ENCODE measurements at regions not wholly inside any gene's neighbourhood (a gene's known extent, or its start where the extent isn't known, plus 50 kb on each side); places are given as distances from the start of the nearest gene placed in this dataset.

DNA sequence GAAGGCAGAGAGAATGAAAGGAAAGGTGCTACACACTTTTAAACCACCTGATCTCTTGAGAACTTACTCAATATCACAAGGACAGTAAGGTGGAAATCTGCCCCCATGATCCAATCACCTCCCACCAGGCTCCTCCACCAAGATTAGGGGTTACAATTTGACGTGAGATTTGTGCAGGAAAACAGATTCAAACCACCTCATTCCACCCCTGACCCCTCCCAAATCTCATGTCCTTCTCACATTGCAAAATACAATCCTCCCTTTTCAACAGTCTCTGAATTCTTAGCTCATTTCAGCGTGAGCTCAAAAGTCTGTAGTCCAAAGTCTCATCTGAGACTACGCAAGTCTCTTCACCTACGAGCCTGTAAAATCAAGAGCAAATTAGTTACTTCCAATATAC lies 768.3 kb upstream of the COX7C start:
- H3K36me3 ChIP-seq: no peaks in the 10 kb centered on the region
- no peaks in the 10 kb centered on the region for H3K4me1 ChIP-seq (ENCODE audit: control insufficient read depth in 1 of 2, low read depth in 2 of 2)
- DNase-seq (ENCODE audit: low spot score): no peak
- no peak overlapping the region for H3K27ac ChIP-seq
- no peaks in the 10 kb centered on the region for H3K9me3 ChIP-seq
- no peaks in the 10 kb centered on the region for H3K27me3 ChIP-seq (replicated peaks; ENCODE audit: insufficient read depth)
- TF ChIP-seq, protein P1, sequence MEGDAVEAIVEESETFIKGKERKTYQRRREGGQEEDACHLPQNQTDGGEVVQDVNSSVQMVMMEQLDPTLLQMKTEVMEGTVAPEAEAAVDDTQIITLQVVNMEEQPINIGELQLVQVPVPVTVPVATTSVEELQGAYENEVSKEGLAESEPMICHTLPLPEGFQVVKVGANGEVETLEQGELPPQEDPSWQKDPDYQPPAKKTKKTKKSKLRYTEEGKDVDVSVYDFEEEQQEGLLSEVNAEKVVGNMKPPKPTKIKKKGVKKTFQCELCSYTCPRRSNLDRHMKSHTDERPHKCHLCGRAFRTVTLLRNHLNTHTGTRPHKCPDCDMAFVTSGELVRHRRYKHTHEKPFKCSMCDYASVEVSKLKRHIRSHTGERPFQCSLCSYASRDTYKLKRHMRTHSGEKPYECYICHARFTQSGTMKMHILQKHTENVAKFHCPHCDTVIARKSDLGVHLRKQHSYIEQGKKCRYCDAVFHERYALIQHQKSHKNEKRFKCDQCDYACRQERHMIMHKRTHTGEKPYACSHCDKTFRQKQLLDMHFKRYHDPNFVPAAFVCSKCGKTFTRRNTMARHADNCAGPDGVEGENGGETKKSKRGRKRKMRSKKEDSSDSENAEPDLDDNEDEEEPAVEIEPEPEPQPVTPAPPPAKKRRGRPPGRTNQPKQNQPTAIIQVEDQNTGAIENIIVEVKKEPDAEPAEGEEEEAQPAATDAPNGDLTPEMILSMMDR (IDR thresholded peaks at IDR 0.05): no peak
- no peak for ATAC-seq (ENCODE audit: insufficient number of reproducible peaks, low FRiP score, low read depth)
- no peak overlapping the region for H3K4me3 ChIP-seq

DNA sequence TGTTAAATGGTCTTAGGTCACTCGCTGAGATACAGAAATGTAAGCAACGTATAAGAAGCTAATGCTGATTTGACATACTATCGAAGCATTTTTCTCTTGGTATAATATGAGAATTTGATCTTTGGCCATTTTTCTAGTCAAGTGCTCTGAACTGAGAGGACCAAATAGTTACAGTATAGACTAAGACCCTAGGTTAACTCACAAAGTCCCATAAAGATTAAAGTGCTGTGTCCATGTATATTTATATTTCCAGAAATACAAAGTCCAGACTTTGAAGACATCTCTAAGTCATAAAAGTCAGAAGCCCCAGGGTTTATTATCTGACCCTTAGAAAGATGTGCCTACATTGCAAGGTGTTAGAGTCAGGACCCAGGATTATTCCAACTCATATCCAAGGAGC lies 752.4 kb upstream of the COX7C start:
- no peaks in the 10 kb centered on the region for H3K4me1 ChIP-seq (ENCODE audit: control insufficient read depth in 1 of 2, low read depth in 2 of 2)
- TF ChIP-seq, protein P1 (IDR thresholded peaks at IDR 0.05): no peak
- H3K4me3 ChIP-seq: no peak overlapping the region
- H3K36me3 ChIP-seq: no peaks in the 10 kb centered on the region
- no peaks in the 10 kb centered on the region for H3K9me3 ChIP-seq
- no peaks in the 10 kb centered on the region for H3K27me3 ChIP-seq (replicated peaks; ENCODE audit: insufficient read depth)
- no peak for DNase-seq (ENCODE audit: low spot score)
- no peak for ATAC-seq (ENCODE audit: insufficient number of reproducible peaks, low FRiP score, low read depth)
- no peak overlapping the region for H3K27ac ChIP-seq

DNA sequence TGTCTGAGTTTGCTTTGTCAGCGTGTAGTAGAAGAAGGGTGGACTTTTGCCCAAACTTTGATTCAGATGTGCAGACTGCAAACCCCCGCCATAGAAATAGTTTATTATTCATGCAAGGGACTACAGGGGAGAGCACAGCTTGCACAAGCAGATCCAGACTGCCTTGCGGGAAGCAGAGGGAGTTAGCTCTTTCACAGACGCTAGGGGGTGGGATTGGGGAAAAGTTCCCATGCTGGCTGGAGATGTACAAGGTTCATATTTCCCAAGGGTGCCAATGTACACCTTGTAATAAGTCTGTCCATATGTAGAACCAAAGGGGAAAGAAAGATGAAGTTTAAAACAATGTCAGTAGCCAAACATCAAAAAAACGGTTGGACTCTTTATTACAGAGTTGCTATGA lies 749.7 kb upstream of the COX7C start:
- Histone ChIP-seq H3K4me3 (no peak overlapping the region), H3K27ac (no peak overlapping the region), H3K27me3 (replicated peaks; ENCODE audit: insufficient read depth) (no peaks in the 10 kb centered on the region), H3K4me1 (ENCODE audit: control insufficient read depth in 1 of 2, low read depth in 2 of 2) (no peaks in the 10 kb centered on the region), H3K9me3 (no peaks in the 10 kb centered on the region), H3K36me3 (no peaks in the 10 kb centered on the region)
- ATAC-seq (ENCODE audit: insufficient number of reproducible peaks, low FRiP score, low read depth) (no peak), DNase-seq (ENCODE audit: low spot score) (no peak)
- TF ChIP-seq, protein P1 (IDR thresholded peaks at IDR 0.05): no peak

DNA sequence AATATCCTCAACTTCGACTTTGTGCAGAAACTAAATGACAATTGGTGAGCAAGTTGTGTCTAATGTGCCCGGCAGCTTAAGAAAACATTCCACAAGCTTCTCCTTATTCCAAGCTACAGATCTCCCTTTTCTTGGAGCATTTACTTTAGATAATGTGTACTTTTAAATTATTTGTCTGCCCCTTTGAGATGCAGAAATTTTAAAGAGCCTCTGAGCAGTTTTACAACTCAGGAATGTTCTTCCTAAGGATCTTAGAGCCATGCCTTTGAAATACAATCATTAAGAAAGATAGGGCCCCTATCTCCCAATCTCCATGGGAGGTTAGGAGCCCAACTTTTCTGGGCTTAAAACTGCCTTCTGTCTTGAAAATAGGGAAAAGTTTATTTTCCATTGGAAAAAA lies 723.7 kb upstream of the COX7C start:
- Histone ChIP-seq H3K4me3 (no peak overlapping the region), H3K9me3 (no peaks in the 10 kb centered on the region), H3K36me3 (no peaks in the 10 kb centered on the region), H3K4me1 (ENCODE audit: control insufficient read depth in 1 of 2, low read depth in 2 of 2) (no peaks in the 10 kb centered on the region), H3K27ac (no peak overlapping the region), H3K27me3 (replicated peaks; ENCODE audit: insufficient read depth) (no peaks in the 10 kb centered on the region)
- ATAC-seq (ENCODE audit: insufficient number of reproducible peaks, low FRiP score, low read depth) (no peak), DNase-seq (ENCODE audit: low spot score) (no peak)
- TF ChIP-seq, protein P1 (IDR thresholded peaks at IDR 0.05): no peak

DNA sequence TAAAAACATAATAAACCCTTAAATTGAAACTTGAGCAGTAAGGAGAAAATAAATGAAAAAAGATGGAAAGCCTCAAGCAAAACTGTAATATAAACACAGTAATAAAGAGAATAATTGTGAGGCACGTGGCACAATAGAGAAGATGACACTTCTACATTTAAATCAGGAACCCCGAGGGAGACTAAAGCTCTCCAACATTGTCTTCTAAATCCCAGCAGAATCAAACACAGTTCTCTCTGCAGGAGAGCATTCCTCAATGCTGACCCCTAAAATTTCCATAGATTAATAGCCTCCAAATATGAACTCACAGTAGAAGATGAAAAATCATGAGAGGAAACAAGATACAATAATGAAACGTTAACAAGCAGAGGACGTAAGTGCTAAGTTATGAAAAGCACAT lies 721.2 kb upstream of the COX7C start:
- DNase-seq (ENCODE audit: low spot score) (no peak), ATAC-seq (ENCODE audit: insufficient number of reproducible peaks, low FRiP score, low read depth) (no peak)
- H3K27ac ChIP-seq: no peak overlapping the region
- no peaks in the 10 kb centered on the region for H3K27me3 ChIP-seq (replicated peaks; ENCODE audit: insufficient read depth)
- H3K4me3 ChIP-seq: no peak overlapping the region
- TF ChIP-seq, protein P1 (IDR thresholded peaks at IDR 0.05): no peak
- no peaks in the 10 kb centered on the region for H3K4me1 ChIP-seq (ENCODE audit: control insufficient read depth in 1 of 2, low read depth in 2 of 2)
- H3K36me3 ChIP-seq: no peaks in the 10 kb centered on the region
- no peaks in the 10 kb centered on the region for H3K9me3 ChIP-seq
